ENCODE measurements at regions not wholly inside any gene's neighbourhood (a gene's known extent, or its start where the extent isn't known, plus 50 kb on each side); places are given as distances from the start of the nearest gene placed in this dataset.

DNA sequence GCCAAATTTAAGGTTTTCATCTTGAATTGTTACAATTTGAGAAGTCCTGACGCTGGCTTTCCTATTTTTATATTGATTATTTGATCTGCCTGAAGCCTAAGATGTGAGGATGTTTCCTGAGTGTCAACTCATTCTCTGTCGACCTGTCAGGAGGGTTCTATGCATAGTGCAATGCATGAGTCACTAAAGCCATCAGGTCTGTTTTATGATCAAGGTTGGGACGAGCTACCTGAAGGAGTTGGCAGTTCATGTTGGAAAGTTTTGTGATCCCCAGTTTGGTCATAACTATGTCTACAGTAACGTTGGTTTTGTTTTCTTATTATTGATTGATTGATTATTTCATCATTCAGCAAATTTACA, 71.2 kb downstream of the NABP1 start:
- TF ChIP-seq, protein P1, sequence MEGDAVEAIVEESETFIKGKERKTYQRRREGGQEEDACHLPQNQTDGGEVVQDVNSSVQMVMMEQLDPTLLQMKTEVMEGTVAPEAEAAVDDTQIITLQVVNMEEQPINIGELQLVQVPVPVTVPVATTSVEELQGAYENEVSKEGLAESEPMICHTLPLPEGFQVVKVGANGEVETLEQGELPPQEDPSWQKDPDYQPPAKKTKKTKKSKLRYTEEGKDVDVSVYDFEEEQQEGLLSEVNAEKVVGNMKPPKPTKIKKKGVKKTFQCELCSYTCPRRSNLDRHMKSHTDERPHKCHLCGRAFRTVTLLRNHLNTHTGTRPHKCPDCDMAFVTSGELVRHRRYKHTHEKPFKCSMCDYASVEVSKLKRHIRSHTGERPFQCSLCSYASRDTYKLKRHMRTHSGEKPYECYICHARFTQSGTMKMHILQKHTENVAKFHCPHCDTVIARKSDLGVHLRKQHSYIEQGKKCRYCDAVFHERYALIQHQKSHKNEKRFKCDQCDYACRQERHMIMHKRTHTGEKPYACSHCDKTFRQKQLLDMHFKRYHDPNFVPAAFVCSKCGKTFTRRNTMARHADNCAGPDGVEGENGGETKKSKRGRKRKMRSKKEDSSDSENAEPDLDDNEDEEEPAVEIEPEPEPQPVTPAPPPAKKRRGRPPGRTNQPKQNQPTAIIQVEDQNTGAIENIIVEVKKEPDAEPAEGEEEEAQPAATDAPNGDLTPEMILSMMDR (IDR thresholded peaks at IDR 0.05) = no peak
- TF ChIP-seq HOXA7 (CRISPR knock-in tag; IDR thresholded peaks at IDR 0.05) (no peak), CEBPB (IDR thresholded peaks at IDR 0.05) (no peak), SMC3 (IDR thresholded peaks at IDR 0.05) (no peak)
- TF ChIP-seq, protein P2, sequence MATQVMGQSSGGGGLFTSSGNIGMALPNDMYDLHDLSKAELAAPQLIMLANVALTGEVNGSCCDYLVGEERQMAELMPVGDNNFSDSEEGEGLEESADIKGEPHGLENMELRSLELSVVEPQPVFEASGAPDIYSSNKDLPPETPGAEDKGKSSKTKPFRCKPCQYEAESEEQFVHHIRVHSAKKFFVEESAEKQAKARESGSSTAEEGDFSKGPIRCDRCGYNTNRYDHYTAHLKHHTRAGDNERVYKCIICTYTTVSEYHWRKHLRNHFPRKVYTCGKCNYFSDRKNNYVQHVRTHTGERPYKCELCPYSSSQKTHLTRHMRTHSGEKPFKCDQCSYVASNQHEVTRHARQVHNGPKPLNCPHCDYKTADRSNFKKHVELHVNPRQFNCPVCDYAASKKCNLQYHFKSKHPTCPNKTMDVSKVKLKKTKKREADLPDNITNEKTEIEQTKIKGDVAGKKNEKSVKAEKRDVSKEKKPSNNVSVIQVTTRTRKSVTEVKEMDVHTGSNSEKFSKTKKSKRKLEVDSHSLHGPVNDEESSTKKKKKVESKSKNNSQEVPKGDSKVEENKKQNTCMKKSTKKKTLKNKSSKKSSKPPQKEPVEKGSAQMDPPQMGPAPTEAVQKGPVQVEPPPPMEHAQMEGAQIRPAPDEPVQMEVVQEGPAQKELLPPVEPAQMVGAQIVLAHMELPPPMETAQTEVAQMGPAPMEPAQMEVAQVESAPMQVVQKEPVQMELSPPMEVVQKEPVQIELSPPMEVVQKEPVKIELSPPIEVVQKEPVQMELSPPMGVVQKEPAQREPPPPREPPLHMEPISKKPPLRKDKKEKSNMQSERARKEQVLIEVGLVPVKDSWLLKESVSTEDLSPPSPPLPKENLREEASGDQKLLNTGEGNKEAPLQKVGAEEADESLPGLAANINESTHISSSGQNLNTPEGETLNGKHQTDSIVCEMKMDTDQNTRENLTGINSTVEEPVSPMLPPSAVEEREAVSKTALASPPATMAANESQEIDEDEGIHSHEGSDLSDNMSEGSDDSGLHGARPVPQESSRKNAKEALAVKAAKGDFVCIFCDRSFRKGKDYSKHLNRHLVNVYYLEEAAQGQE (IDR thresholded peaks at IDR 0.05) = no peak
- TF ChIP-seq, protein P3, sequence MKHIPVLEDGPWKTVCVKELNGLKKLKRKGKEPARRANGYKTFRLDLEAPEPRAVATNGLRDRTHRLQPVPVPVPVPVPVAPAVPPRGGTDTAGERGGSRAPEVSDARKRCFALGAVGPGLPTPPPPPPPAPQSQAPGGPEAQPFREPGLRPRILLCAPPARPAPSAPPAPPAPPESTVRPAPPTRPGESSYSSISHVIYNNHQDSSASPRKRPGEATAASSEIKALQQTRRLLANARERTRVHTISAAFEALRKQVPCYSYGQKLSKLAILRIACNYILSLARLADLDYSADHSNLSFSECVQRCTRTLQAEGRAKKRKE (CRISPR knock-in tag; IDR thresholded peaks at IDR 0.05; ENCODE audit: low read depth) = no peak
- TF ChIP-seq, protein P4, sequence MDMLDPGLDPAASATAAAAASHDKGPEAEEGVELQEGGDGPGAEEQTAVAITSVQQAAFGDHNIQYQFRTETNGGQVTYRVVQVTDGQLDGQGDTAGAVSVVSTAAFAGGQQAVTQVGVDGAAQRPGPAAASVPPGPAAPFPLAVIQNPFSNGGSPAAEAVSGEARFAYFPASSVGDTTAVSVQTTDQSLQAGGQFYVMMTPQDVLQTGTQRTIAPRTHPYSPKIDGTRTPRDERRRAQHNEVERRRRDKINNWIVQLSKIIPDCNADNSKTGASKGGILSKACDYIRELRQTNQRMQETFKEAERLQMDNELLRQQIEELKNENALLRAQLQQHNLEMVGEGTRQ (IDR thresholded peaks at IDR 0.05) = no peak
- TF ChIP-seq, protein P5, sequence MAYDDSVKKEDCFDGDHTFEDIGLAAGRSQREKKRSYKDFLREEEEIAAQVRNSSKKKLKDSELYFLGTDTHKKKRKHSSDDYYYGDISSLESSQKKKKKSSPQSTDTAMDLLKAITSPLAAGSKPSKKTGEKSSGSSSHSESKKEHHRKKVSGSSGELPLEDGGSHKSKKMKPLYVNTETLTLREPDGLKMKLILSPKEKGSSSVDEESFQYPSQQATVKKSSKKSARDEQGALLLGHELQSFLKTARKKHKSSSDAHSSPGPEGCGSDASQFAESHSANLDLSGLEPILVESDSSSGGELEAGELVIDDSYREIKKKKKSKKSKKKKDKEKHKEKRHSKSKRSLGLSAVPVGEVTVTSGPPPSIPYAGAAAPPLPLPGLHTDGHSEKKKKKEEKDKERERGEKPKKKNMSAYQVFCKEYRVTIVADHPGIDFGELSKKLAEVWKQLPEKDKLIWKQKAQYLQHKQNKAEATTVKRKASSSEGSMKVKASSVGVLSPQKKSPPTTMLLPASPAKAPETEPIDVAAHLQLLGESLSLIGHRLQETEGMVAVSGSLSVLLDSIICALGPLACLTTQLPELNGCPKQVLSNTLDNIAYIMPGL (CRISPR knock-in tag; IDR thresholded peaks at IDR 0.05; ENCODE audit: borderline replicate concordance) = no peak
- TF ChIP-seq, protein P6, sequence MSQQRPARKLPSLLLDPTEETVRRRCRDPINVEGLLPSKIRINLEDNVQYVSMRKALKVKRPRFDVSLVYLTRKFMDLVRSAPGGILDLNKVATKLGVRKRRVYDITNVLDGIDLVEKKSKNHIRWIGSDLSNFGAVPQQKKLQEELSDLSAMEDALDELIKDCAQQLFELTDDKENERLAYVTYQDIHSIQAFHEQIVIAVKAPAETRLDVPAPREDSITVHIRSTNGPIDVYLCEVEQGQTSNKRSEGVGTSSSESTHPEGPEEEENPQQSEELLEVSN (IDR thresholded peaks at IDR 0.05; ENCODE audit: borderline replicate concordance, low read depth) = no peak
- TF ChIP-seq, protein P7, sequence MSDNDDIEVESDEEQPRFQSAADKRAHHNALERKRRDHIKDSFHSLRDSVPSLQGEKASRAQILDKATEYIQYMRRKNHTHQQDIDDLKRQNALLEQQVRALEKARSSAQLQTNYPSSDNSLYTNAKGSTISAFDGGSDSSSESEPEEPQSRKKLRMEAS (IDR thresholded peaks at IDR 0.05) = no peak
